ENCODE measurements at regions not wholly inside any gene's neighbourhood (a gene's known extent, or its start where the extent isn't known, plus 50 kb on each side); places are given as distances from the start of the nearest gene placed in this dataset.

- no peak for DNase-seq
These were observed 501.6 kb downstream of the MID1IP1 start for GRCh38 chrX:39302838-39303237.

- no peak for DNase-seq
These were observed 503.5 kb downstream of the MID1IP1 start for GRCh38 chrX:39304746-39305145.

- DNase-seq: no peak
These were observed 506.2 kb downstream of the MID1IP1 start for GRCh38 chrX:39307488-39307887.

- no peak for DNase-seq
These were observed 506.9 kb downstream of the MID1IP1 start for GRCh38 chrX:39308126-39308525.

- DNase-seq: no peak
These were observed 507.9 kb downstream of the MID1IP1 start for GRCh38 chrX:39309018-39309635.

- no peak for DNase-seq
These were observed 508.5 kb downstream of the MID1IP1 start for GRCh38 chrX:39309721-39310152.

- DNase-seq: no peak
These were observed 509.6 kb downstream of the MID1IP1 start for GRCh38 chrX:39310891-39311290.

- no peak for DNase-seq
These were observed 510.4 kb downstream of the MID1IP1 start for GRCh38 chrX:39311646-39312045.

GRCh38 chrX:39313146-39313545 is 511.9 kb downstream of the MID1IP1 start:
- DNase-seq: no peak

GRCh38 chrX:39318506-39319343 is 517.5 kb downstream of the MID1IP1 start:
- DNase-seq: no peak

- DNase-seq: no peak
These were observed 518.9 kb downstream of the MID1IP1 start for GRCh38 chrX:39320165-39320564.

- DNase-seq: no peak
These were observed 521.2 kb downstream of the MID1IP1 start for GRCh38 chrX:39322496-39322895.

- DNase-seq: no peak
These were observed 523.1 kb downstream of the MID1IP1 start for GRCh38 chrX:39324233-39324930.

- no peak for DNase-seq
These were observed 526.0 kb downstream of the MID1IP1 start for GRCh38 chrX:39327255-39327654.

- no peak for DNase-seq
These were observed 526.4 kb downstream of the MID1IP1 start for GRCh38 chrX:39327705-39328104.

GRCh38 chrX:39328661-39329060 is 527.4 kb downstream of the MID1IP1 start:
- DNase-seq: no peak

- DNase-seq: no peak
These were observed 529.9 kb downstream of the MID1IP1 start for GRCh38 chrX:39331082-39331704.

GRCh38 chrX:39333451-39333850 is 532.2 kb downstream of the MID1IP1 start:
- no peak for DNase-seq

GRCh38 chrX:39335513-39336235 is 534.4 kb downstream of the MID1IP1 start:
- DNase-seq: peak; percentile 7

GRCh38 chrX:39336671-39337311 is 535.5 kb downstream of the MID1IP1 start:
- DNase-seq: no peak

GRCh38 chrX:39337451-39337850 is 536.2 kb downstream of the MID1IP1 start:
- DNase-seq: peak; percentile 7

GRCh38 chrX:39338583-39338982 is 537.3 kb downstream of the MID1IP1 start:
- no peak for DNase-seq
